ENCODE measurements at regions not wholly inside any gene's neighbourhood (a gene's known extent, or its start where the extent isn't known, plus 50 kb on each side); places are given as distances from the start of the nearest gene placed in this dataset.

DNA sequence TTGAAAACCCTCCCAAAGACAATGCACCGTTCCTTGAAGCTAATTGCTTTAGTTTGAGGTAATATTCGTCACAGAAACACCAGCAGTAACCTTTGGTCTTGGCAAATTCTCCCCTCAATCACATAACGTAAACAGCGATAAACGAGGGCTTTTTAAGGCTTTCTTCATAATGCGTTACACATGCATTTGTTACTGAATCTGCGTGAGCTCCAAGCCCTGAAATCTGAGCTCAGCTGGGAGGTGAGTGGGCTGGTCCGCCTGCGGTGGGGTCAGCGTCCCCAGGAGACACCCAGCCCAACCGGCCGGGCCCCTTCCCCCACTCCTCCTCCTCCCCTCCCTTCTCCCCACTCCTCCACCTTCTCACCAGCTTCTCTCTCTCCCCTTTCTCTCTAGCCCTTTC, 91.1 kb downstream of the BARX1 start:
- TF ChIP-seq, protein P1, sequence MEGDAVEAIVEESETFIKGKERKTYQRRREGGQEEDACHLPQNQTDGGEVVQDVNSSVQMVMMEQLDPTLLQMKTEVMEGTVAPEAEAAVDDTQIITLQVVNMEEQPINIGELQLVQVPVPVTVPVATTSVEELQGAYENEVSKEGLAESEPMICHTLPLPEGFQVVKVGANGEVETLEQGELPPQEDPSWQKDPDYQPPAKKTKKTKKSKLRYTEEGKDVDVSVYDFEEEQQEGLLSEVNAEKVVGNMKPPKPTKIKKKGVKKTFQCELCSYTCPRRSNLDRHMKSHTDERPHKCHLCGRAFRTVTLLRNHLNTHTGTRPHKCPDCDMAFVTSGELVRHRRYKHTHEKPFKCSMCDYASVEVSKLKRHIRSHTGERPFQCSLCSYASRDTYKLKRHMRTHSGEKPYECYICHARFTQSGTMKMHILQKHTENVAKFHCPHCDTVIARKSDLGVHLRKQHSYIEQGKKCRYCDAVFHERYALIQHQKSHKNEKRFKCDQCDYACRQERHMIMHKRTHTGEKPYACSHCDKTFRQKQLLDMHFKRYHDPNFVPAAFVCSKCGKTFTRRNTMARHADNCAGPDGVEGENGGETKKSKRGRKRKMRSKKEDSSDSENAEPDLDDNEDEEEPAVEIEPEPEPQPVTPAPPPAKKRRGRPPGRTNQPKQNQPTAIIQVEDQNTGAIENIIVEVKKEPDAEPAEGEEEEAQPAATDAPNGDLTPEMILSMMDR (IDR thresholded peaks at IDR 0.05; ENCODE audit: low read depth, low read length): no peak
- DNase-seq (ENCODE audit: extremely low read depth, low read depth): peak; percentile 36

DNA sequence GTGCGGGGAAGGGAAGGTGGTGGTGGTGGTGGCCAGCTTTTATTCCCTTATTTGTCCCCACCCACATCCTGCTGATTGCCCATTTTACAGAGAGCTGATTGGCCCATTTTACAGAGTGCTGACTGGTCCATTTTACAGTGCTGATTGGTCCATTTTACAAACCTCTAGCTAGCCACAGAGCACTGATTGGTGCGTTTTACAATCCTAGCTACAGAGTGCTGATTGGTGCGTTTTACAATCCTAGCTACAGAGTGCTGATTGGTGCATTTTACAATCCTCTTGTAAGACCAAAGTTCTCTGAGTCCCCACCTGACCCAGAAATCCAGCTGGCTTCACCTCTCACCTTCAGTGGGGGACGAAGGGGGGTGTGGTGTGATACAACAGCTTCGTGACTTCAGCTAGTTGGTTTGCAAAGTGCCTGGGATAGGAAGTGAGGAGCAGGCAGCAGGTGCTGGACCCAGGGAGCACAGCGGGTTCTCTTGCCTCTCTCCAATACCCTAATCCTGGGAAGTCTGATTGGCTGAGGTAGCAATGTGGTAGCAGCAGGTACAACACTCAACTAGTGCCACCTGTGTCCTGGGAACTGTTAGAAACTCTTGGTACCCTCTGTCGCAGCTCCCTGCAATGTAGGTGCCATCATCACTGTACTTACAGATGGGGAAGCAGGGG, 92.1 kb downstream of the BARX1 start:
- DNase-seq (ENCODE audit: extremely low read depth, low read depth): no peak
- TF ChIP-seq, protein P1 (IDR thresholded peaks at IDR 0.05; ENCODE audit: low read depth, low read length): no peak

DNA sequence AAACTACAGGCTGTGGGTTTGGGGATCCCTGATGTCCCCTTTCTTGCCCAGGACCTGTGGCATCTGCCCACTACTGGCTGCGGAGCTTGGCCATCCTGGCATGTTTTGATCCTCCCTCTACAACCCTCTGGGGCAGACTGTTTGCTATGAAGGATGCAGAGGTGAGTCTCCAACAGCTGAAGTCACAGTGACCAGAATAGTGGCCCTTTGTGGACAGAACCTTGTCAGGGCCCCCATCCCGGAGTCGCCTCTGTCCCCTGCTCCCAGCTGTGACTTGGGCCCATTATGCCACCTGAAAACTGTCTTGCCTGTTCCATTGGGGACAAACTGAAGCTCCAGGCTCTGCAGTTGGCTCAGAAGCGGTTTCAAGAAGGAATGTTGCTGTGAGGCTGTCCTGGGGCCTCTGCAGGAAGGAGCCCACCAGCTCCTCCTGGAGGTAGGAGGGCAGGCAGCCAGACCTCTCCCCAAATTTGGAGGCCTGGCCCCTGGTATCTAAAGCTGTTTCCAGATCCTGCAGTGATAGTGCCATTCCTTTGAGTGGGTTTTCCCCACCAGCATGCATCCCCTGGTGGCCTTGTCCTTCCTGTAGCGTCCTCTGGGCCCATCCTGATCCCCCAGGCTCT, 93.3 kb downstream of the BARX1 start:
- TF ChIP-seq, protein P1 (IDR thresholded peaks at IDR 0.05; ENCODE audit: low read depth, low read length): no peak
- no peak for DNase-seq (ENCODE audit: extremely low read depth, low read depth)

DNA sequence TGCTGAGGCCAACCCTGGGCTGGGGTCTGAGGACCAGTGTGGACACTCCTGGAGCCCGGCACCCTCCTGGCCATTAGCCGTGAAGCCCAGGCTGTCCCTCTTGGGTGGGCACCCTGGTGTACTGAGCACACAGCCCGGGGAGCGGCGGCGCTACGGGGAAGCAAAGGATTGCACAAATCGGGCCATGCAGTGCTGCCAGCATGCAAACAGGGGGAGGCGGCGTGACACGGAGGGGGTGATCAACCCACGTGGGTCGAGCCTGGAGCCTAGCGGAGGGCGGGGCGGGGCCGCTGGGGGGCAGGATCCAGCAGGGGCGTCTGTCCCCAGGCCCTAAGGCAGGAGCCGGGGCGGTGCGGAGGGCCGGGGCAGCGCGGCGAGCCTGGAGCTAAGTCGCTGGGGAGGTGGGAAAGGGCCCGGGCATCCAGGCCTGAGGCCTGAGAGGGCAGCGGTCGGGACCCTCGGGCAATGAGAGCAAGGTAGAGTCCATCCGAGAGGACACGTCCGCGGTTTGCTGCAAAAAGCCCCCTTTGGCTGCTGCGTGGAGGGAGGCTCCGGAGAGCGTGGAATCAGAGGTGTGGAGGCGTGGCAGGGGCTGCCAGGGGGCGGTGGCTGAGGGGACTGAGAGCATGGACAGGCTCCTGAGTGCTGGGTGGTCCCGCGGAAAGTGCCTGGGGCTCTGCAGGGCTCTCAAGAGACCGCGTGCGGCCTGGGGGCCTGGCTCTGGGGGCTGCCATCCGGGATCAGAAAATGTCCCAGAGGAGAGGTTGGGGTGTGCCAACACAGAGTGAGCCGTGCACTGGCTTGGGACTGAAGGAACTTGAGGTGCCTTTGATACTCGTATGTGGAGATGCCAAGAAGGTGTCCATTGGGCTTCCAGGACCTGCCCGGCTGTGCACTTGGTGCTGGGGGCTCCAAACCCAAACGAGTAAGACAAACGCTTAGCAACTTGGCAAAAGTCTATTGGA, 94.2 kb downstream of the BARX1 start:
- no peak for DNase-seq (ENCODE audit: extremely low read depth, low read depth)
- TF ChIP-seq, protein P1 (IDR thresholded peaks at IDR 0.05; ENCODE audit: low read depth, low read length): no peak

DNA sequence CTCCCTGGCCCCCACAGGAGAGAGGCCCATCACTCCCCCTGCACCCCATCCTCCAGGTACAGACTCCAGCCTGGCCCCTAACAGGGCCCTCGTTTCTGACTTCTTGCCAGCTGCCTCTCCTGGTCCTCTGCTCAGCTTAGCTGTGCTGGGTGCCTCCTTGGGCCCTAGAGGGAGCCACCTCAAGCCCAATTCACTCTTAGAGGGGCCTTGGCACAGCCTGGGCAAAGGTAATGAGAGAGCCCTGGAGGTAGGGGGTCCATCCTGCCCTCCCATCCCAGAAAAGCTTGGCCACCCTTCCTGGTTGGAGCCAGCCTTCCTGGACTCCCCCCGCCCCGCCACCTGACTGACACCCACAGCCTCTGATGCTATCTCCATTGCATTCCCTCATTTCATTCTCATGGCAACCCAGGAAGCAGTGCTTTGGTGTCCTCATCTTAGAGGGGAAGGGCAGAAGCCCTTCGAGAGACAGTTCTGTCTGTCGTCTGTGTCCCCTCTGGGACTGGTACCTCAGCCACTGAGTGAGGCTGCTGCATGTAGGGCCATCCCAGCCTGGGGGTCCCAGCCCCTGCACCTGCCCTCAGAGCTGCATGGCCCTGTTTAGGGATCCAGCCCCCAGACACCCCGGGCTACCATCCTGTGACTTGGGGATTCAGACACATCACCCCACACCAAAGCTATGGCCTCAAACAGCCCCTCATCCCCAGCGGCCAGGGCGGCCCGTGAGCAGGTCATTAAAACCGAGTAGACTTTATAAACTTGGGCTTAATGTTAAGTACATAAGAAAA, 95.5 kb downstream of the BARX1 start:
- TF ChIP-seq, protein P1 (IDR thresholded peaks at IDR 0.05; ENCODE audit: low read depth, low read length): no peak; the same call in 1 of the 2 replicates
- DNase-seq (ENCODE audit: extremely low read depth, low read depth): no peak

DNA sequence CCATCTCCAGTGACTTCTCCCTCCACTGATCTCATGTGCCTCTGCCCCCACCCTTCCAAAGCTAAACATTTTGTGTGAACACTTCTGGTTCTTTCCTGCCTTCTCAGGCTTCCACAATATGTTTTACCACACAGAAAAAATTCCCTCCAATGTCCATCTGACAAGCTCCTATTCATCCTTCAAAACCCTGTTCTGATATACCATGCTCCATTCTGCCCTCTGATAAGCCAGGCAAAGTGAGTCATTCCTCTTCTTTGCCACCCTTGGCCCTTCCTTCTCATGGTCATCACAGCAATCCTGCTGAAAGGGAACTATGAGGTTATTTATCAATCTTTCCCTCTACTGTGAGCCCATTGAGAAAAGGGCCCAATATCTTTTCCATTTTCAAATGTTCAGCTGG, 97.6 kb downstream of the BARX1 start:
- DNase-seq (ENCODE audit: extremely low read depth, low read depth): no peak
- TF ChIP-seq, protein P1 (IDR thresholded peaks at IDR 0.05; ENCODE audit: low read depth, low read length): no peak
